ENCODE measurements at regions not wholly inside any gene's neighbourhood (a gene's known extent, or its start where the extent isn't known, plus 50 kb on each side); places are given as distances from the start of the nearest gene placed in this dataset.

GRCh38 chr15:31591908-31592307, 265.3 kb downstream of the KLF13 start:
- Histone ChIP-seq H3K36me3 (ENCODE audit: control insufficient read depth in 3 of 3, insufficient read depth in 2 of 3, low read depth in 1 of 3, low read length in 3 of 3) (no peaks in the 10 kb centered on the region), H3K9me3 (ENCODE audit: control insufficient read depth in 2 of 2, insufficient read depth in 1 of 2, low read depth in 1 of 2, low read length in 1 of 2) (no peaks in the 10 kb centered on the region), H3K4me3 (ENCODE audit: low read depth in 1 of 3, low read length in 3 of 3) (no peak overlapping the region), H3K4me1 (ENCODE audit: control insufficient read depth in 3 of 3, insufficient read depth in 2 of 3, low read depth in 1 of 3, low read length in 2 of 3) (no peaks in the 10 kb centered on the region), H3K27ac (ENCODE audit: low read depth in 1 of 3, low read length in 2 of 3) (no peak overlapping the region), H3K27me3 (ENCODE audit: control insufficient read depth in 3 of 3, insufficient read depth in 3 of 3, low read length in 3 of 3) (no peaks in the 10 kb centered on the region)
- DNase-seq (no peak), FAIRE-seq (no peak)

- H3K27me3 ChIP-seq (ENCODE audit: control insufficient read depth in 3 of 3, insufficient read depth in 3 of 3, low read length in 3 of 3), result no peaks in the 10 kb centered on the region
- FAIRE-seq (no peak), DNase-seq (no peak)
- no peak overlapping the region for H3K4me3 ChIP-seq (ENCODE audit: low read depth in 1 of 3, low read length in 3 of 3)
- WGBS, 3 donors, result 74 to 94% (median 75%) methylated on average over 1 of the region's 1 CpG
- H3K9me3 ChIP-seq (ENCODE audit: control insufficient read depth in 2 of 2, insufficient read depth in 1 of 2, low read depth in 1 of 2, low read length in 1 of 2), result no peaks in the 10 kb centered on the region
- H3K27ac ChIP-seq (ENCODE audit: low read depth in 1 of 3, low read length in 2 of 3), result no peak overlapping the region
- H3K4me1 ChIP-seq (ENCODE audit: control insufficient read depth in 3 of 3, insufficient read depth in 2 of 3, low read depth in 1 of 3, low read length in 2 of 3), result no peaks in the 10 kb centered on the region
- no peaks in the 10 kb centered on the region for H3K36me3 ChIP-seq (ENCODE audit: control insufficient read depth in 3 of 3, insufficient read depth in 2 of 3, low read depth in 1 of 3, low read length in 3 of 3)
Measured at GRCh38 chr15:31597466-31597865, 270.8 kb downstream of the KLF13 start.

GRCh38 chr15:31598620-31599019, 272.0 kb downstream of the KLF13 start:
- Histone ChIP-seq H3K27me3 (ENCODE audit: control insufficient read depth in 3 of 3, insufficient read depth in 3 of 3, low read length in 3 of 3) (no peaks in the 10 kb centered on the region), H3K27ac (ENCODE audit: low read depth in 1 of 3, low read length in 2 of 3) (no peak overlapping the region), H3K36me3 (ENCODE audit: control insufficient read depth in 3 of 3, insufficient read depth in 2 of 3, low read depth in 1 of 3, low read length in 3 of 3) (no peaks in the 10 kb centered on the region), H3K4me1 (ENCODE audit: control insufficient read depth in 3 of 3, insufficient read depth in 2 of 3, low read depth in 1 of 3, low read length in 2 of 3) (no peaks in the 10 kb centered on the region), H3K9me3 (ENCODE audit: control insufficient read depth in 2 of 2, insufficient read depth in 1 of 2, low read depth in 1 of 2, low read length in 1 of 2) (no peaks in the 10 kb centered on the region), H3K4me3 (ENCODE audit: low read depth in 1 of 3, low read length in 3 of 3) (no peak overlapping the region)
- DNase-seq (peak; percentile 15 to 19), FAIRE-seq (no peak)
- 15 to 17% (median 15%) methylated on average over 6 to 7 of the region's 7 CpGs for WGBS, 3 donors

GRCh38 chr15:31605467-31605931, 278.9 kb downstream of the KLF13 start:
- 51 to 59% (median 57%) methylated on average over 9 of the region's 9 CpGs for WGBS, 3 donors
- FAIRE-seq (no peak), DNase-seq (peak in 1 of 2 donors; percentile 5)
- H3K27ac ChIP-seq (ENCODE audit: low read depth in 1 of 3, low read length in 2 of 3), result no peak overlapping the region
- H3K27me3 ChIP-seq (ENCODE audit: control insufficient read depth in 3 of 3, insufficient read depth in 3 of 3, low read length in 3 of 3), result no peaks in the 10 kb centered on the region
- H3K9me3 ChIP-seq (ENCODE audit: control insufficient read depth in 2 of 2, insufficient read depth in 1 of 2, low read depth in 1 of 2, low read length in 1 of 2), result no peaks in the 10 kb centered on the region
- no peaks in the 10 kb centered on the region for H3K4me1 ChIP-seq (ENCODE audit: control insufficient read depth in 3 of 3, insufficient read depth in 2 of 3, low read depth in 1 of 3, low read length in 2 of 3)
- H3K36me3 ChIP-seq (ENCODE audit: control insufficient read depth in 3 of 3, insufficient read depth in 2 of 3, low read depth in 1 of 3, low read length in 3 of 3), result no peaks in the 10 kb centered on the region
- no peak overlapping the region for H3K4me3 ChIP-seq (ENCODE audit: low read depth in 1 of 3, low read length in 3 of 3)

- FAIRE-seq (no peak), DNase-seq (no peak)
- H3K27ac ChIP-seq (ENCODE audit: low read depth in 1 of 3, low read length in 2 of 3), result no peak overlapping the region
- no peak overlapping the region for H3K4me3 ChIP-seq (ENCODE audit: low read depth in 1 of 3, low read length in 3 of 3)
- no peaks in the 10 kb centered on the region for H3K9me3 ChIP-seq (ENCODE audit: control insufficient read depth in 2 of 2, insufficient read depth in 1 of 2, low read depth in 1 of 2, low read length in 1 of 2)
- no peaks in the 10 kb centered on the region for H3K36me3 ChIP-seq (ENCODE audit: control insufficient read depth in 3 of 3, insufficient read depth in 2 of 3, low read depth in 1 of 3, low read length in 3 of 3)
- H3K27me3 ChIP-seq (ENCODE audit: control insufficient read depth in 3 of 3, insufficient read depth in 3 of 3, low read length in 3 of 3), result no peaks in the 10 kb centered on the region
- WGBS, 3 donors, result 73 to 89% (median 76%) methylated on average over 5 of the region's 5 CpGs
- H3K4me1 ChIP-seq (ENCODE audit: control insufficient read depth in 3 of 3, insufficient read depth in 2 of 3, low read depth in 1 of 3, low read length in 2 of 3), result no peaks in the 10 kb centered on the region
Measured at GRCh38 chr15:31606194-31606669, 279.6 kb downstream of the KLF13 start.

GRCh38 chr15:31606931-31607497, 280.4 kb downstream of the KLF13 start:
- H3K27ac ChIP-seq (ENCODE audit: low read depth in 1 of 3, low read length in 2 of 3), result no peak overlapping the region
- no peaks in the 10 kb centered on the region for H3K9me3 ChIP-seq (ENCODE audit: control insufficient read depth in 2 of 2, insufficient read depth in 1 of 2, low read depth in 1 of 2, low read length in 1 of 2)
- no peaks in the 10 kb centered on the region for H3K4me1 ChIP-seq (ENCODE audit: control insufficient read depth in 3 of 3, insufficient read depth in 2 of 3, low read depth in 1 of 3, low read length in 2 of 3)
- FAIRE-seq (no peak), DNase-seq (no peak)
- H3K36me3 ChIP-seq (ENCODE audit: control insufficient read depth in 3 of 3, insufficient read depth in 2 of 3, low read depth in 1 of 3, low read length in 3 of 3), result no peaks in the 10 kb centered on the region
- H3K4me3 ChIP-seq (ENCODE audit: low read depth in 1 of 3, low read length in 3 of 3), result no peak overlapping the region
- no peaks in the 10 kb centered on the region for H3K27me3 ChIP-seq (ENCODE audit: control insufficient read depth in 3 of 3, insufficient read depth in 3 of 3, low read length in 3 of 3)
- WGBS, 3 donors, result 56 to 65% (median 61%) methylated on average over 1 of the region's 1 CpG

- no peak for FAIRE-seq
- H3K27me3 ChIP-seq (ENCODE audit: control insufficient read depth in 3 of 3, insufficient read depth in 3 of 3, low read length in 3 of 3), result no peaks in the 10 kb centered on the region
- no peaks in the 10 kb centered on the region for H3K4me1 ChIP-seq (ENCODE audit: control insufficient read depth in 3 of 3, insufficient read depth in 2 of 3, low read depth in 1 of 3, low read length in 2 of 3)
- 91 to 94% (median 92%) methylated on average over 3 of the region's 3 CpGs for WGBS, 3 donors
- no peak for DNase-seq
- H3K27ac ChIP-seq (ENCODE audit: low read depth in 1 of 3, low read length in 2 of 3), result no peak overlapping the region
- no peaks in the 10 kb centered on the region for H3K9me3 ChIP-seq (ENCODE audit: control insufficient read depth in 2 of 2, insufficient read depth in 1 of 2, low read depth in 1 of 2, low read length in 1 of 2)
- H3K4me3 ChIP-seq (ENCODE audit: low read depth in 1 of 3, low read length in 3 of 3), result no peak overlapping the region
- no peaks in the 10 kb centered on the region for H3K36me3 ChIP-seq (ENCODE audit: control insufficient read depth in 3 of 3, insufficient read depth in 2 of 3, low read depth in 1 of 3, low read length in 3 of 3)
Measured at GRCh38 chr15:31607656-31608055, 281.0 kb downstream of the KLF13 start.

- no peak overlapping the region for H3K27ac ChIP-seq (ENCODE audit: low read depth in 1 of 3, low read length in 2 of 3)
- no peaks in the 10 kb centered on the region for H3K9me3 ChIP-seq (ENCODE audit: control insufficient read depth in 2 of 2, insufficient read depth in 1 of 2, low read depth in 1 of 2, low read length in 1 of 2)
- WGBS, 3 donors, result 31 to 63% (median 44%) methylated on average over 6 of the region's 6 CpGs
- H3K4me1 ChIP-seq (ENCODE audit: control insufficient read depth in 3 of 3, insufficient read depth in 2 of 3, low read depth in 1 of 3, low read length in 2 of 3), result no peaks in the 10 kb centered on the region
- no peak overlapping the region for H3K4me3 ChIP-seq (ENCODE audit: low read depth in 1 of 3, low read length in 3 of 3)
- H3K27me3 ChIP-seq (ENCODE audit: control insufficient read depth in 3 of 3, insufficient read depth in 3 of 3, low read length in 3 of 3), result no peaks in the 10 kb centered on the region
- H3K36me3 ChIP-seq (ENCODE audit: control insufficient read depth in 3 of 3, insufficient read depth in 2 of 3, low read depth in 1 of 3, low read length in 3 of 3), result no peaks in the 10 kb centered on the region
- FAIRE-seq (no peak), DNase-seq (peak in 1 of 2 donors; percentile 26)
Measured at GRCh38 chr15:31609258-31609681, 282.6 kb downstream of the KLF13 start.

- H3K4me1 ChIP-seq (ENCODE audit: control insufficient read depth in 3 of 3, insufficient read depth in 2 of 3, low read depth in 1 of 3, low read length in 2 of 3), result no peaks in the 10 kb centered on the region
Measured at GRCh38 chr15:31609906-31610305, 283.3 kb downstream of the KLF13 start.

More at GRCh38 chr15:31609906-31610305, 283.3 kb downstream of the KLF13 start:
- no peaks in the 10 kb centered on the region for H3K27me3 ChIP-seq (ENCODE audit: control insufficient read depth in 3 of 3, insufficient read depth in 3 of 3, low read length in 3 of 3)
- no peak overlapping the region for H3K4me3 ChIP-seq (ENCODE audit: low read depth in 1 of 3, low read length in 3 of 3)
- no peaks in the 10 kb centered on the region for H3K36me3 ChIP-seq (ENCODE audit: control insufficient read depth in 3 of 3, insufficient read depth in 2 of 3, low read depth in 1 of 3, low read length in 3 of 3)
- DNase-seq (no peak), FAIRE-seq (no peak)
- H3K27ac ChIP-seq (ENCODE audit: low read depth in 1 of 3, low read length in 2 of 3), result no peak overlapping the region
- H3K9me3 ChIP-seq (ENCODE audit: control insufficient read depth in 2 of 2, insufficient read depth in 1 of 2, low read depth in 1 of 2, low read length in 1 of 2), result no peaks in the 10 kb centered on the region
- 50 to 65% (median 61%) methylated on average over 2 of the region's 2 CpGs for WGBS, 3 donors

All from small intestine (tissue), 7 donors.